ENCODE measurements at regions not wholly inside any gene's neighbourhood (a gene's known extent, or its start where the extent isn't known, plus 50 kb on each side); places are given as distances from the start of the nearest gene placed in this dataset.
"Not testable (repeated sequence)": the region's sequence is repeated elsewhere in the genome, so short reads cannot be mapped to it uniquely, and the experiment has no call there.

- CTCF ChIA-PET = no interaction called here
- Mint-ChIP-seq H3K36me3 (no peaks in the 10 kb centered on the region), H3K27me3 (no peaks in the 10 kb centered on the region)
Measured at GRCh38 chr1:73499671-73500070, 698.3 kb downstream of the LRRIQ3 start.

GRCh38 chr1:73491621-73492020 is 706.4 kb downstream of the LRRIQ3 start:
- no peak overlapping the region for H3K27ac Mint-ChIP-seq
- H3K4me1 Mint-ChIP-seq = no peaks in the 10 kb centered on the region
- CTCF ChIA-PET = no interaction called here
- no peaks in the 10 kb centered on the region for H3K27me3 Mint-ChIP-seq
- no peak overlapping the region for H3K4me3 Mint-ChIP-seq
- peaks cover 12% of the 10 kb centered on the region for H3K9me3 Mint-ChIP-seq
- no peak for DNase-seq
- H3K36me3 Mint-ChIP-seq = no peaks in the 10 kb centered on the region

More at GRCh38 chr1:73499671-73500070, 698.3 kb downstream of the LRRIQ3 start:
- Mint-ChIP-seq H3K4me3 (no peak overlapping the region), H3K4me1 (no peaks in the 10 kb centered on the region), H3K9me3 (peaks cover 5% of the 10 kb centered on the region), H3K27ac (no peak overlapping the region)
- DNase-seq = no peak

GRCh38 chr1:73475316-73475870 is 722.6 kb downstream of the LRRIQ3 start:
- CTCF ChIA-PET = no interaction called here
- H3K4me1 Mint-ChIP-seq = no peaks in the 10 kb centered on the region
- H3K4me3 Mint-ChIP-seq = no peak overlapping the region
- H3K9me3 Mint-ChIP-seq = peaks cover 2% of the 10 kb centered on the region
- no peak overlapping the region for H3K27ac Mint-ChIP-seq
- DNase-seq = no peak
- no peaks in the 10 kb centered on the region for H3K27me3 Mint-ChIP-seq
- H3K36me3 Mint-ChIP-seq = no peaks in the 10 kb centered on the region

- H3K27me3 Mint-ChIP-seq = no peaks in the 10 kb centered on the region
- peaks cover 7% of the 10 kb centered on the region for H3K9me3 Mint-ChIP-seq
- H3K36me3 Mint-ChIP-seq = no peaks in the 10 kb centered on the region
- CTCF ChIA-PET = no interaction called here
- no peak overlapping the region for H3K4me3 Mint-ChIP-seq
- no peak overlapping the region for H3K27ac Mint-ChIP-seq
- DNase-seq = no peak
- H3K4me1 Mint-ChIP-seq = no peaks in the 10 kb centered on the region
Measured at GRCh38 chr1:73472810-73473209, 725.2 kb downstream of the LRRIQ3 start.

- DNase-seq = no peak
- H3K4me3 Mint-ChIP-seq = no peak overlapping the region
- no peaks in the 10 kb centered on the region for H3K36me3 Mint-ChIP-seq
- peaks cover 7% of the 10 kb centered on the region for H3K9me3 Mint-ChIP-seq
- CTCF ChIA-PET = no interaction called here
- no peaks in the 10 kb centered on the region for H3K4me1 Mint-ChIP-seq
- H3K27me3 Mint-ChIP-seq = no peaks in the 10 kb centered on the region
- no peak overlapping the region for H3K27ac Mint-ChIP-seq
Measured at GRCh38 chr1:73467731-73468130, 730.2 kb downstream of the LRRIQ3 start.

GRCh38 chr1:73463873-73464272 is 734.1 kb downstream of the LRRIQ3 start:
- no peaks in the 10 kb centered on the region for H3K36me3 Mint-ChIP-seq
- no peak overlapping the region for H3K27ac Mint-ChIP-seq

GRCh38 chr1:73452522-73452921 is 745.5 kb downstream of the LRRIQ3 start:
- Mint-ChIP-seq H3K4me3 (no peak overlapping the region), H3K9me3 (peaks cover 5% of the 10 kb centered on the region), H3K36me3 (no peaks in the 10 kb centered on the region), H3K4me1 (no peaks in the 10 kb centered on the region), H3K27ac (no peak overlapping the region), H3K27me3 (no peaks in the 10 kb centered on the region)
- no peak for DNase-seq
- CTCF ChIA-PET = no interaction called here

More at GRCh38 chr1:73463873-73464272, 734.1 kb downstream of the LRRIQ3 start:
- CTCF ChIA-PET = no interaction called here
- DNase-seq = no peak
- Mint-ChIP-seq H3K4me1 (no peaks in the 10 kb centered on the region), H3K9me3 (peaks cover 3% of the 10 kb centered on the region), H3K27me3 (no peaks in the 10 kb centered on the region), H3K4me3 (no peak overlapping the region)

- H3K4me3 Mint-ChIP-seq, H3K27me3 Mint-ChIP-seq, CTCF ChIA-PET, H3K9me3 Mint-ChIP-seq, DNase-seq, H3K27ac Mint-ChIP-seq, H3K36me3 Mint-ChIP-seq, H3K4me1 Mint-ChIP-seq: not testable (repeated sequence)
Measured at GRCh38 chr1:73450668-73451067, 747.3 kb downstream of the LRRIQ3 start.

- Mint-ChIP-seq H3K9me3 (no peaks in the 10 kb centered on the region), H3K36me3 (no peaks in the 10 kb centered on the region), H3K4me3 (no peak overlapping the region), H3K27ac (no peak overlapping the region), H3K27me3 (no peaks in the 10 kb centered on the region), H3K4me1 (no peaks in the 10 kb centered on the region)
- CTCF ChIA-PET = no interaction called here
- DNase-seq = no peak
Measured at GRCh38 chr1:73411479-73411878, 786.5 kb downstream of the LRRIQ3 start.

- DNase-seq = no peak
- CTCF ChIA-PET = no interaction called here
- Mint-ChIP-seq H3K4me3 (no peak overlapping the region), H3K27ac (no peak overlapping the region), H3K36me3 (no peaks in the 10 kb centered on the region), H3K27me3 (no peaks in the 10 kb centered on the region), H3K9me3 (no peaks in the 10 kb centered on the region), H3K4me1 (no peaks in the 10 kb centered on the region)
Measured at GRCh38 chr1:73401666-73402065, 796.3 kb downstream of the LRRIQ3 start.

- no peaks in the 10 kb centered on the region for H3K27me3 Mint-ChIP-seq
- H3K4me3 Mint-ChIP-seq = no peak overlapping the region
- no peaks in the 10 kb centered on the region for H3K36me3 Mint-ChIP-seq
- peaks cover 11% of the 10 kb centered on the region for H3K9me3 Mint-ChIP-seq
- DNase-seq = no peak
- CTCF ChIA-PET = no interaction called here
- no peak overlapping the region for H3K27ac Mint-ChIP-seq
- no peaks in the 10 kb centered on the region for H3K4me1 Mint-ChIP-seq
Measured at GRCh38 chr1:73382966-73383365, 815.0 kb downstream of the LRRIQ3 start.

GRCh38 chr1:73366734-73367413 is 831.1 kb downstream of the LRRIQ3 start:
- Mint-ChIP-seq H3K27me3 (no peaks in the 10 kb centered on the region), H3K36me3 (no peaks in the 10 kb centered on the region), H3K4me1 (no peaks in the 10 kb centered on the region), H3K9me3 (peaks cover 6% of the 10 kb centered on the region), H3K27ac (no peak overlapping the region), H3K4me3 (no peak overlapping the region)
- DNase-seq = no peak
- CTCF ChIA-PET = no interaction called here

GRCh38 chr1:73359001-73359400 is 839.0 kb downstream of the LRRIQ3 start:
- Mint-ChIP-seq H3K9me3 (peaks cover 8% of the 10 kb centered on the region), H3K4me3 (no peak overlapping the region), H3K27ac (no peak overlapping the region), H3K4me1 (no peaks in the 10 kb centered on the region), H3K36me3 (no peaks in the 10 kb centered on the region), H3K27me3 (no peaks in the 10 kb centered on the region)
- CTCF ChIA-PET = no interaction called here
- DNase-seq = no peak

GRCh38 chr1:73356485-73356884 is 841.5 kb downstream of the LRRIQ3 start:
- H3K4me1 Mint-ChIP-seq = no peaks in the 10 kb centered on the region

GRCh38 chr1:73343947-73344346 is 854.0 kb downstream of the LRRIQ3 start:
- H3K4me3 Mint-ChIP-seq = no peak overlapping the region
- no peak for DNase-seq
- H3K36me3 Mint-ChIP-seq = no peaks in the 10 kb centered on the region
- CTCF ChIA-PET = no interaction called here
- H3K9me3 Mint-ChIP-seq = peaks cover 7% of the 10 kb centered on the region
- H3K27ac Mint-ChIP-seq = no peak overlapping the region
- H3K27me3 Mint-ChIP-seq = no peaks in the 10 kb centered on the region
- H3K4me1 Mint-ChIP-seq = no peaks in the 10 kb centered on the region

More at GRCh38 chr1:73356485-73356884, 841.5 kb downstream of the LRRIQ3 start:
- CTCF ChIA-PET = no interaction called here
- no peak overlapping the region for H3K4me3 Mint-ChIP-seq
- no peaks in the 10 kb centered on the region for H3K27me3 Mint-ChIP-seq
- H3K9me3 Mint-ChIP-seq = peaks cover 11% of the 10 kb centered on the region
- no peaks in the 10 kb centered on the region for H3K36me3 Mint-ChIP-seq
- no peak for DNase-seq
- H3K27ac Mint-ChIP-seq = no peak overlapping the region

All from activated naive CD4-positive, alpha-beta T cell treated with anti-CD3 and anti-CD28 coated beads, Interleukin-2, amount 10 ng/mL, durations not matched to agents 7 days and 5 days (primary cell).